ENCODE measurements at regions not wholly inside any gene's neighbourhood (a gene's known extent, or its start where the extent isn't known, plus 50 kb on each side); places are given as distances from the start of the nearest gene placed in this dataset.

DNA sequence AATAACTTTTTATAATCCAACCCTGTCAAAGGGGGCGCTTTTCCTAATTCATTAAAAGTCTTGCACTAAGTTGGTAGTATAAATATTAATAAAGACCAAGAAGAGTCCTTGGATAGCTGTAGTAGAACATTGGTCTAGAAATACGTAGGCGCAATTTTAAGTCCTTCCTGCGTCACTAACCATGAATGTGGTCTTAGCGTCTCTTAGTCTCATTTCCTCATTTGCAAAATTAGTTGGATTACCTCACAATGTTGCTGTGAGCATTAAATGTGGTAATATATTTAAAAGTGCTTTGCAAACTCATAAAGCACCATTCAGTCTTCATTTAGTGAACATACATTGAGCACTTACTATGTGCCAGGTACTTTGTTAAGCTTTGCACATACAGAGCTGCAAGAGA is 149.7 kb downstream of the AEBP2 start:
- DNase-seq (ENCODE audit: low spot score): no peak
- TF ChIP-seq, protein P1, sequence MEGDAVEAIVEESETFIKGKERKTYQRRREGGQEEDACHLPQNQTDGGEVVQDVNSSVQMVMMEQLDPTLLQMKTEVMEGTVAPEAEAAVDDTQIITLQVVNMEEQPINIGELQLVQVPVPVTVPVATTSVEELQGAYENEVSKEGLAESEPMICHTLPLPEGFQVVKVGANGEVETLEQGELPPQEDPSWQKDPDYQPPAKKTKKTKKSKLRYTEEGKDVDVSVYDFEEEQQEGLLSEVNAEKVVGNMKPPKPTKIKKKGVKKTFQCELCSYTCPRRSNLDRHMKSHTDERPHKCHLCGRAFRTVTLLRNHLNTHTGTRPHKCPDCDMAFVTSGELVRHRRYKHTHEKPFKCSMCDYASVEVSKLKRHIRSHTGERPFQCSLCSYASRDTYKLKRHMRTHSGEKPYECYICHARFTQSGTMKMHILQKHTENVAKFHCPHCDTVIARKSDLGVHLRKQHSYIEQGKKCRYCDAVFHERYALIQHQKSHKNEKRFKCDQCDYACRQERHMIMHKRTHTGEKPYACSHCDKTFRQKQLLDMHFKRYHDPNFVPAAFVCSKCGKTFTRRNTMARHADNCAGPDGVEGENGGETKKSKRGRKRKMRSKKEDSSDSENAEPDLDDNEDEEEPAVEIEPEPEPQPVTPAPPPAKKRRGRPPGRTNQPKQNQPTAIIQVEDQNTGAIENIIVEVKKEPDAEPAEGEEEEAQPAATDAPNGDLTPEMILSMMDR (IDR thresholded peaks at IDR 0.05; ENCODE audit: extremely low read depth, missing control alignments): no peak

DNA sequence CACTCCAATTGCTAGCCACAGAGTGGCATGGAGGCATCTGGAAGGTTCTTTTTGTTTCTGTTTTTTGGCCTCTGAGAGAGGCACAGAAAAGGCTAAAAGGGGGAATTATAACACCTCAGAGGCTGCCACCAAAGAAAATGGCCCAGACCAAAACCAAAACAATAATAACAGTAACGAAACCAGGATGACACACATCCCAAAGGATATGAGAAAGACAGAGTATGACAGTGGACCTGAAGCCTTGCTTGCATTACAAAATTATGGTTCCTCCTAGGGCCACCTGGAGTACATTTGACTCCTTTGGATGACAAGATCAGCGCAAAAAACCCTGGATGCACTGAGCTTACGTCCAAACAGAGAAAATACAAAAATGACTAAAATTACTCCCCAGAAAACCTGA is 152.7 kb downstream of the AEBP2 start:
- DNase-seq (ENCODE audit: low spot score): no peak
- TF ChIP-seq, protein P1 (IDR thresholded peaks at IDR 0.05; ENCODE audit: extremely low read depth, missing control alignments): no peak

DNA sequence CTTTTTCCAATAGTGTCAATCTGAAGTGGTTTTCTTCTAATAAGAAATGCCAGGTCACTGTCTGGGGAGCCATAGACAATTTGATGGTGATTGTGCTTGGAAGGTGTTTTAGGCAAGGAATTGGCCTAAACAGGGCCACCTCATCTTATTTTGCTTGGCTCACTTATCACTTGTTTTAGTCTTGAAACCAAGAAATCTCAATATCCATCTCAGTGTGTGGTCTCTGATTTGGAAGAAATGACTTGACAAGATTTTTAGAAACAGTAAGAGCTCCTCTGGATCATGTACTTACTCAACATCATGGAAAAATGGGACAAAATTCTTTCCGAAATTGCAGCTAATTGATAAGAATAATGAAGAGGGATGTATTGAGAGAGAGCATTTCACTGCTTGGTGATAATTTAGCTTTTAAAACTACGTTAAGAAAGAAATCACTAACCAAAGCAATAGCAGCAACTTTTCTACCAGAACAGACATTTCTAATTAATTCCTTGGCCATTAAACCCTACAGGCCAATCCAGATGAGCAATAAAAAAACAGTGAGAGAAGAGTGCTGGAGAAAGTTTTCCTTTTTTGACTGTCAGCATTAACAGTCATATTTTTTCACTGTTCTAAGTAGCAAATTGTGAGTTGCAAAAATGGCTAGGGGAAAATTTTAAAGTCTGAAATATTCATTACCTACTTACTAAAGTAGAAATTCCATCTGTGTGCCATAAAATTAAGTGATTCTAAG is 157.3 kb downstream of the AEBP2 start:
- TF ChIP-seq, protein P1 (IDR thresholded peaks at IDR 0.05; ENCODE audit: extremely low read depth, missing control alignments): no peak
- no peak for DNase-seq (ENCODE audit: low spot score)

DNA sequence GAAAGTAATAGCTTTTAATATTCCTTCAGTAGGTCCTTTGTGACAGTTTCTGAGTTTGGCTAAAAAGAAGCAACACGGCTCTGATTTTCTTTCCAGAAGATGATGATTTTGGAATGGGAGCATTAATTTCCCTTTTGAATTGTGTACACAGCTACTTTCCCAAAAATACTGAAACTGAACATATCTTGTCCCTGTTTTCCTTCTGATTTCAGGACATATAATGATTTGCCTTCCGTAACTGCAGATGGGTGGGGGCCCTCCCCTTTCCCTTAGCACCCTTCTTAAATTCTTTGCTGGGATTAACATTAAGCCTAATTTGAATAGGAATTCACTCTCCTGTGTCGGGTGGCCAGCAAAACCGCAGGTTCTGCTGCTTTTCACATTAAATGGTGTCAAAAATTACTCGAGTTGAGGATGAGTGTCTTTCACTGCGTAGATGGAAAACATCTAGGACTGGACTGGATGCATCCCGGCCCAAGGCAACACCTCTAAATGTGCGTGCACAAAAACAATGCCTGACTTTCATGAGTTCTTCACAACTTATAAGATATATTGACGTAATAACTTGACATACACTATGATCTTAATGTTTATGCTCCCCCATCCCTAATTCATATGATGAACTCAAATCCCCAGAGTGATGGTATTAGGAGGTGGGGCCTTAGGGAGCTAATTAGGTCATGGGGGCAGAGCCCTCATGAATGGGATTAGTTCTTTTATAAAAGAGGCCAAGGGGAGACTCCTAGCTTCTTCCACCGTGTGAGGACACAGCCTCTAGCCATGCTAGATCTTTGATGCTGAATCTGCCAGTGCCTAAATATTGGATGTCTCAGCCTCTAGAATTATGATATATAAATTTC is 158.1 kb downstream of the AEBP2 start:
- no peak for DNase-seq (ENCODE audit: low spot score)
- TF ChIP-seq, protein P1 (IDR thresholded peaks at IDR 0.05; ENCODE audit: extremely low read depth, missing control alignments): no peak

DNA sequence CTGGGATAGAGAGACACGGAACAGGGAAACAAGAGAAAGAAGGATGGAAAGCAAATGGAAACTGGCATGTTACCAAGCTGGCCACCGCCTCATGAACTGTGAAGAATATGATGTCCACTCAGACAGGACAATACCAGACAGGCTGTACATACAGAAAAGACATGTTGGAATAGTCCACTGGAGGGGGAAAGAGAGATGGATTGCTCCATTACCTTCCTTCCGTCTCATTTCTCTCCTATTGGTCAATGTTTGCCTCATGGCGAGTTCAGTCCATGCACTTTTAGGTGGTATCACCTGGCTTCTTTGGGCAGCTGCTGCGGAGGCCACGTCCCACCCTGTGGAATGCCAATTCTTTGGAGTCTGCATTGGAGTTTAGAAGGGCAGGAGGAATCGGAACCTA is 166.4 kb downstream of the AEBP2 start:
- TF ChIP-seq, protein P1 (IDR thresholded peaks at IDR 0.05; ENCODE audit: extremely low read depth, missing control alignments): no peak
- no peak for DNase-seq (ENCODE audit: low spot score)

DNA sequence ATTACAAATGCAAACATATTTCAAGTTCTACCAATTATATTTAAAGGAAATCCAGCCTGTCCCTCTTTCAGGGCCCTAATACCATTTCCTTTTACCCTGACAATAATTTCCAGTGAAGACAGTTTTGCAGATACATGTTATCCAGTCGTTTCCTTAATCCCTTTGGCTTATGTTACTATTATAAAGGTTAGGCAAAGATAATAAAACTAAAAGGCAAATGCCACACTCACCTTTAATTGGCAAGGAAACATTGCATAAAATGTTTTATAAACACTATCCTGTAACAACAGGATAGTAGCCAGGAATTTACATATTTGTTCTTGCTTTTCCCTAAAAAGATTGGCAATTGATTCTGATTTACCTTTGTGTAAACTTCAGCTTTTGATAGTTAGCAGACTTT is 168.7 kb downstream of the AEBP2 start:
- no peak for DNase-seq (ENCODE audit: low spot score)
- TF ChIP-seq, protein P1 (IDR thresholded peaks at IDR 0.05; ENCODE audit: extremely low read depth, missing control alignments): no peak

DNA sequence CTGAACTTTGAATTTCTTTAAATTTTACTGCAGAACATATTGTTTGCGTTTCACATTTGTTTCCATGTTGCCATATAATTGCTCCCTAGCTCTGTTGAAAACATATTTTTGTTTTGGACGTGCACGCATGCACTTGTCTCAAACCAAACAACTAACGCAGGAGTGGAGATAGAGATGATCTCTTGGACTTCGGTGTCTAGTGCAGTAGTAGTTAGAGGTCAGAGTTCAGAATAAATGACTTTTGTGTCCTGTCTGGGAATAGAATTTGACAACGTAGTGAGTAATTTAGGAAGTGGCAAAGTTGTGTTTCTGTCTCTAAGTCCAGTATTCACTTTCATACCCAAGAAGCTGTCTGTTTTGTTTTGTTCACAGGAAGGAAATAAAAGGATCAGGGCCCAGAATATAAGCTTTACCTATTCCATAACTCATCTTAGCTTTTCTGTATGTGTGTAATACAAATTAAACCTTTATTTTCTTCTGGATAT is 173.8 kb downstream of the AEBP2 start:
- no peak for DNase-seq (ENCODE audit: low spot score)
- TF ChIP-seq, protein P1 (IDR thresholded peaks at IDR 0.05; ENCODE audit: extremely low read depth, missing control alignments): no peak
